ENCODE measurements at regions not wholly inside any gene's neighbourhood (a gene's known extent, or its start where the extent isn't known, plus 50 kb on each side); places are given as distances from the start of the nearest gene placed in this dataset.

DNA sequence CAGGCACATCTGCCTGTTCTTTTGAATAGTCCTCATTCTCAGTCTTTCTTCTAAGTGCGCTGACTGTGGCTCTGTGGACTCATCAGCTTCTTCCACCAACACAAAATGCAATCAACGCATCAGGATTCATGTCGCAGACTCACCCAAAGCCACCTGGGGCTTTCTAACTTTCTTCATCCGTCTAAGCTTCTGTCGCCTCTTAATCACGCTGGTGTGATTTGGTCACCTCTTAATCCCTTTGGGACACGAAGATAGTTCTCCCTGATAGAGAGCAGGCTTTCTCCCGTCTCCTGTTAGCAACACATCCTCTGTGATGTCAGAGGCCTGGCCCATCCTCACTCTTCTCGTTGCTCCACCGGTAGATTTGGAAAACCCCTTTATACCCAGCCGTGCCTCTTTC lies 78.0 kb upstream of the FOXQ1 start (continued):
- TF ChIP-seq, protein P1, sequence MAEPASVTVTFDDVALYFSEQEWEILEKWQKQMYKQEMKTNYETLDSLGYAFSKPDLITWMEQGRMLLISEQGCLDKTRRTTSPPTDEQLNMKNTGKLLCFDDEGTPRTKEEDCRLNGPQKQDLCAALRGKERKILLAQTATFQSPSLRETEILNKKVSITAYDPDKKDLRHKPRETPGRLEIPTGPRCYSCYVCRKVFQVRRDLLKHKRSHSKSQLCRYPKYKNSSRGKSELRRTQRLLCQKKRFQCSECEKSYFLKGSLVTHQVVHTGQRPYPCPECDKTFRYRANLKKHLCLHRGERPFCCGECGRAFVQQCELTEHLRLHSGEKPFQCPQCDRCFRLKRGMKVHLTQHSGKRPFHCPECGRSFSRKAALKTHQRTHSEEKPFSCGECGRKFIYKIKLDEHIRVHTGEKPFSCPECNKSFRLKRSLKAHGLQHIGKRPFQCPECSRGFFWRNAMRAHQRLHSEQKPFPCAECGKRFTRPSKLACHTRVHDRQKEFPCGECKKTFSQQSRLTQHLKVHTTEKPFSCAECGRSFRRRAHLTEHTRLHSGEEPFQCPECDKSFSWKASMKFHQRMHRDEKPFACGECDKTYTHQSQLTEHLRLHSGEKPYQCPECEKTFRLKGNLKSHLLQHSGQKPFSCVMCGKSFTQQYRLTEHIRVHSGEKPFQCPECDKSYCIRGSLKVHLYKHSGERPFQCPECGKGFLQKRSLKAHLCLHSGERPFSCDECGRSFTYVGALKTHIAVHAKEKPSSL (CRISPR knock-in tag; conservative IDR thresholded peaks at IDR 0.05): no peak
- TF ChIP-seq, protein P2, sequence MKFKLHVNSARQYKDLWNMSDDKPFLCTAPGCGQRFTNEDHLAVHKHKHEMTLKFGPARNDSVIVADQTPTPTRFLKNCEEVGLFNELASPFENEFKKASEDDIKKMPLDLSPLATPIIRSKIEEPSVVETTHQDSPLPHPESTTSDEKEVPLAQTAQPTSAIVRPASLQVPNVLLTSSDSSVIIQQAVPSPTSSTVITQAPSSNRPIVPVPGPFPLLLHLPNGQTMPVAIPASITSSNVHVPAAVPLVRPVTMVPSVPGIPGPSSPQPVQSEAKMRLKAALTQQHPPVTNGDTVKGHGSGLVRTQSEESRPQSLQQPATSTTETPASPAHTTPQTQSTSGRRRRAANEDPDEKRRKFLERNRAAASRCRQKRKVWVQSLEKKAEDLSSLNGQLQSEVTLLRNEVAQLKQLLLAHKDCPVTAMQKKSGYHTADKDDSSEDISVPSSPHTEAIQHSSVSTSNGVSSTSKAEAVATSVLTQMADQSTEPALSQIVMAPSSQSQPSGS (CRISPR knock-in tag; IDR thresholded peaks at IDR 0.05; ENCODE audit: borderline replicate concordance, low read depth): no peak
- TF ChIP-seq JAZF1 (CRISPR knock-in tag; IDR thresholded peaks at IDR 0.05) (no peak), ATF3 (CRISPR knock-in tag; conservative IDR thresholded peaks at IDR 0.05) (no peak), TP53 (CRISPR knock-in tag; IDR thresholded peaks at IDR 0.05) (no peak), CREM (CRISPR knock-in tag; IDR thresholded peaks at IDR 0.05) (no peak), ZNF219 (CRISPR knock-in tag; IDR thresholded peaks at IDR 0.05; ENCODE audit: borderline replicate concordance) (no peak), ZNF671 (CRISPR knock-in tag; IDR thresholded peaks at IDR 0.05) (no peak), FOXJ3 (CRISPR knock-in tag; IDR thresholded peaks at IDR 0.05; ENCODE audit: borderline replicate concordance) (no peak), ERG (CRISPR knock-in tag; IDR thresholded peaks at IDR 0.05) (no peak), HMGXB4 (CRISPR knock-in tag; IDR thresholded peaks at IDR 0.05) (no peak), NR3C1 (CRISPR knock-in tag; conservative IDR thresholded peaks at IDR 0.05; ENCODE audit: low read depth) (no peak)
- TF ChIP-seq, protein P3, sequence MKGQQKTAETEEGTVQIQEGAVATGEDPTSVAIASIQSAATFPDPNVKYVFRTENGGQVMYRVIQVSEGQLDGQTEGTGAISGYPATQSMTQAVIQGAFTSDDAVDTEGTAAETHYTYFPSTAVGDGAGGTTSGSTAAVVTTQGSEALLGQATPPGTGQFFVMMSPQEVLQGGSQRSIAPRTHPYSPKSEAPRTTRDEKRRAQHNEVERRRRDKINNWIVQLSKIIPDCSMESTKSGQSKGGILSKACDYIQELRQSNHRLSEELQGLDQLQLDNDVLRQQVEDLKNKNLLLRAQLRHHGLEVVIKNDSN (CRISPR knock-in tag; IDR thresholded peaks at IDR 0.05): no peak

- ChIA-PET POLR2A (no interaction called here), CTCF (no interaction called here)
- no peak overlapping the region for H3K27ac Mint-ChIP-seq
- H3K9me3 Mint-ChIP-seq: no peaks in the 10 kb centered on the region
- ATAC-seq (no peak), DNase-seq (ENCODE audit: low spot score) (no peak)
- no peak overlapping the region for H3K4me3 Mint-ChIP-seq
- peaks cover 3% of the 10 kb centered on the region; the same call in 1 of the 2 replicates for H3K27me3 Mint-ChIP-seq (ENCODE audit: low read depth)
- H3K36me3 Mint-ChIP-seq: no peaks in the 10 kb centered on the region
- no peaks in the 10 kb centered on the region for H3K4me1 Mint-ChIP-seq
- TF ChIP-seq CREM (CRISPR knock-in tag; IDR thresholded peaks at IDR 0.05) (no peak), CBFB (CRISPR knock-in tag; IDR thresholded peaks at IDR 0.05; ENCODE audit: low read depth) (no peak), RELA (CRISPR knock-in tag; IDR thresholded peaks at IDR 0.05; ENCODE audit: borderline replicate concordance) (no peak), CREB1 (CRISPR knock-in tag; IDR thresholded peaks at IDR 0.05) (no peak), STAT6 (CRISPR knock-in tag; conservative IDR thresholded peaks at IDR 0.05; ENCODE audit: low read depth) (no peak), ATF3 (CRISPR knock-in tag; conservative IDR thresholded peaks at IDR 0.05) (no peak), TEAD4 (CRISPR knock-in tag; IDR thresholded peaks at IDR 0.05) (no peak), NFYB (CRISPR knock-in tag; conservative IDR thresholded peaks at IDR 0.05; ENCODE audit: low read depth) (no peak), USF2 (CRISPR knock-in tag; IDR thresholded peaks at IDR 0.05) (no peak), GTF2I (CRISPR knock-in tag; conservative IDR thresholded peaks at IDR 0.05) (no peak)
- TF ChIP-seq, protein P1 (CRISPR knock-in tag; conservative IDR thresholded peaks at IDR 0.05): no peak
These were observed 79.3 kb upstream of the FOXQ1 start for GRCh38 chr6:1232578-1232977.
